Embryonic facial prominence (tissue), 1 donor: ENCODE measurements at regions not wholly inside any gene's neighbourhood (a gene's known extent, or its start where the extent isn't known, plus 50 kb on each side); places are given as distances from the start of the nearest gene placed in this dataset.

Source experiments
- DNase-seq: peaks from one replicate; pipeline ENCODE4 v3.0.0-alpha.2; 2016; ENCODE audit errors: extremely low spot score

GRCh38 chr11:127607487-127608085 is 607.0 kb upstream of the KIRREL3 start:
- no peak for DNase-seq

- DNase-seq = no peak
Measured at GRCh38 chr11:127601578-127601977, 601.0 kb upstream of the KIRREL3 start.

GRCh38 chr11:127600674-127601073 is 600.1 kb upstream of the KIRREL3 start:
- DNase-seq = no peak

GRCh38 chr11:127598476-127598875 is 597.9 kb upstream of the KIRREL3 start:
- no peak for DNase-seq

- DNase-seq = no peak
Measured at GRCh38 chr11:127596433-127596832, 595.9 kb upstream of the KIRREL3 start.

GRCh38 chr11:127592371-127592770 is 591.8 kb upstream of the KIRREL3 start:
- no peak for DNase-seq

GRCh38 chr11:127590314-127590713 is 589.7 kb upstream of the KIRREL3 start:
- DNase-seq = no peak

GRCh38 chr11:127588431-127588830 is 587.9 kb upstream of the KIRREL3 start:
- DNase-seq = no peak

- DNase-seq = no peak
Measured at GRCh38 chr11:127587511-127587910, 586.9 kb upstream of the KIRREL3 start.

GRCh38 chr11:127576210-127576609 is 575.6 kb upstream of the KIRREL3 start:
- DNase-seq = no peak

GRCh38 chr11:127574478-127574877 is 573.9 kb upstream of the KIRREL3 start:
- no peak for DNase-seq

- no peak for DNase-seq
Measured at GRCh38 chr11:127568891-127569290, 568.3 kb upstream of the KIRREL3 start.

- no peak for DNase-seq
Measured at GRCh38 chr11:127567237-127567932, 566.8 kb upstream of the KIRREL3 start.

- DNase-seq = no peak
Measured at GRCh38 chr11:127564810-127565209, 564.2 kb upstream of the KIRREL3 start.

GRCh38 chr11:127559978-127560377 is 559.4 kb upstream of the KIRREL3 start:
- no peak for DNase-seq

- DNase-seq = no peak
Measured at GRCh38 chr11:127552446-127552845, 551.9 kb upstream of the KIRREL3 start.

GRCh38 chr11:127531167-127531566 is 530.6 kb upstream of the KIRREL3 start:
- no peak for DNase-seq

GRCh38 chr11:127528297-127528696 is 527.7 kb upstream of the KIRREL3 start:
- DNase-seq = no peak

- no peak for DNase-seq
Measured at GRCh38 chr11:127524618-127525017, 524.0 kb upstream of the KIRREL3 start.

- no peak for DNase-seq
Measured at GRCh38 chr11:127521413-127521812, 520.8 kb upstream of the KIRREL3 start.

GRCh38 chr11:127507851-127508250 is 507.3 kb upstream of the KIRREL3 start:
- no peak for DNase-seq

- no peak for DNase-seq
Measured at GRCh38 chr11:127506647-127507046, 506.1 kb upstream of the KIRREL3 start.

GRCh38 chr11:127506126-127506525 is 505.6 kb upstream of the KIRREL3 start:
- DNase-seq = no peak

- DNase-seq = no peak
Measured at GRCh38 chr11:127496165-127496564, 495.6 kb upstream of the KIRREL3 start.
